ENCODE measurements at regions not wholly inside any gene's neighbourhood (a gene's known extent, or its start where the extent isn't known, plus 50 kb on each side); places are given as distances from the start of the nearest gene placed in this dataset.
"Not testable (repeated sequence)": the region's sequence is repeated elsewhere in the genome, so short reads cannot be mapped to it uniquely, and the experiment has no call there.

DNA sequence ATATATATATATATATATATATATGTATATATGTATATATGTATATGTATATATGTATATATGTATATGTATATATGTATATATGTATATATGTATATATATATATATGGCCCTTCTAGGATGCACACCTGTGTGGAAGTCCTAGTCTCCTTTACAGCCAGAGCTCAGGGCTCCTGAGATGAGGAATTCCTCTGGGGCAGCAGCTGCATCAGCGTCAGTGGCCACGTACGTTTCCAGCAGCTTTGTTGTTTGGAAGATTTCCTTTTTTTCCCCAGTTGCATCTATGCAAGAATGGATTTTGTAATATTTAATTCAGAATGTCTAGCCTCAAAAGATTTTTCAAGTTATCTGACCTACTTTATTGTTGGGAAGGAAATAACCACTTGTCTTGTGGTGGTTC, 68.6 kb downstream of the TNFAIP2 start:
- Histone ChIP-seq H3K79me2 (ENCODE audit: low read length) (no peaks in the 10 kb centered on the region), H3K27ac (ENCODE audit: low read length) (no peak overlapping the region), H3K4me1 (ENCODE audit: insufficient read depth, low read length) (peaks cover 4% of the 10 kb centered on the region; the same call in 1 of the 2 replicates), H3K9me3 (ENCODE audit: low read length) (no peaks in the 10 kb centered on the region), H3K27me3 (ENCODE audit: low read length) (no peaks in the 10 kb centered on the region), H3K4me3 (ENCODE audit: low read length) (no peak overlapping the region), H3K9me2 (replicated peaks; ENCODE audit: low read length) (no peaks in the 10 kb centered on the region), H3K4me2 (ENCODE audit: low read length) (no peak overlapping the region), H3K9ac (ENCODE audit: low read length) (no peak overlapping the region), H3K36me3 (ENCODE audit: low read depth, low read length) (no peaks in the 10 kb centered on the region), H2AFZ (ENCODE audit: low read length) (no peak overlapping the region), H3F3A (ENCODE audit: low read length, unreplicated experiment) (no peaks in the 10 kb centered on the region), H4K20me1 (ENCODE audit: low read length) (no peaks in the 10 kb centered on the region)
- intact Hi-C loops (cut with micrococcal nuclease): no loop called here
- ChIA-PET POLR2A (ENCODE audit: unreplicated experiment) (no interaction called here), CTCF (no interaction called here)
- BruUV-seq (replicated peaks): no TSS peak
- DNase-seq (no peak), ATAC-seq (no peak)
- no peak for TF ChIP-seq EZH2phosphoT487 (IDR thresholded peaks at IDR 0.05; ENCODE audit: borderline replicate concordance, low read length)
- TF ChIP-seq CTCF (conservative IDR thresholded peaks at IDR 0.05; ENCODE audit: low read depth, low read length): no peak
- no peak for TF ChIP-seq EZH2 (IDR thresholded peaks at IDR 0.05; ENCODE audit: low read length, unreplicated experiment)

- Histone ChIP-seq H3F3A (ENCODE audit: low read length, unreplicated experiment) (no peaks in the 10 kb centered on the region), H3K79me2 (ENCODE audit: low read length) (no peaks in the 10 kb centered on the region), H3K9me3 (ENCODE audit: low read length) (no peaks in the 10 kb centered on the region), H3K4me3 (ENCODE audit: low read length) (no peak overlapping the region), H3K36me3 (ENCODE audit: low read depth, low read length) (no peaks in the 10 kb centered on the region), H3K9ac (ENCODE audit: low read length) (no peak overlapping the region), H3K27ac (ENCODE audit: low read length) (no peak overlapping the region), H3K9me2 (replicated peaks; ENCODE audit: low read length) (no peaks in the 10 kb centered on the region), H3K4me2 (ENCODE audit: low read length) (no peak overlapping the region), H4K20me1 (ENCODE audit: low read length) (no peaks in the 10 kb centered on the region), H3K4me1 (ENCODE audit: insufficient read depth, low read length) (peaks cover 4% of the 10 kb centered on the region; the same call in 1 of the 2 replicates), H2AFZ (ENCODE audit: low read length) (no peak overlapping the region), H3K27me3 (ENCODE audit: low read length) (no peaks in the 10 kb centered on the region)
- TF ChIP-seq EZH2phosphoT487 (IDR thresholded peaks at IDR 0.05; ENCODE audit: borderline replicate concordance, low read length): no peak
- TF ChIP-seq EZH2 (IDR thresholded peaks at IDR 0.05; ENCODE audit: low read length, unreplicated experiment): no peak
- TF ChIP-seq CTCF (conservative IDR thresholded peaks at IDR 0.05; ENCODE audit: low read depth, low read length): no peak
- DNase-seq (no peak), ATAC-seq (no peak)
- POLR2A ChIA-PET (ENCODE audit: unreplicated experiment): no interaction called here
- intact Hi-C loops (cut with micrococcal nuclease): no loop called here
- BruUV-seq (replicated peaks): no TSS peak
- CTCF ChIA-PET: no interaction called here
Measured at GRCh38 chr14:103192246-103192840, 69.1 kb downstream of the TNFAIP2 start.

GRCh38 chr14:103192861-103193260, 69.6 kb downstream of the TNFAIP2 start:
- H3K79me2 ChIP-seq (ENCODE audit: low read length); CTCF ChIA-PET; H3K4me2 ChIP-seq (ENCODE audit: low read length); ATAC-seq; H3F3A ChIP-seq (ENCODE audit: low read length, unreplicated experiment); H2AFZ ChIP-seq (ENCODE audit: low read length); POLR2A ChIA-PET (ENCODE audit: unreplicated experiment); H3K27ac ChIP-seq (ENCODE audit: low read length); intact Hi-C loops (cut with micrococcal nuclease); H4K20me1 ChIP-seq (ENCODE audit: low read length); H3K9me3 ChIP-seq (ENCODE audit: low read length); H3K9ac ChIP-seq (ENCODE audit: low read length); H3K4me3 ChIP-seq (ENCODE audit: low read length); H3K4me1 ChIP-seq (ENCODE audit: insufficient read depth, low read length); H3K27me3 ChIP-seq (ENCODE audit: low read length); H3K36me3 ChIP-seq (ENCODE audit: low read depth, low read length); DNase-seq; BruUV-seq (replicated peaks); H3K9me2 ChIP-seq (replicated peaks; ENCODE audit: low read length): not testable (repeated sequence)

DNA sequence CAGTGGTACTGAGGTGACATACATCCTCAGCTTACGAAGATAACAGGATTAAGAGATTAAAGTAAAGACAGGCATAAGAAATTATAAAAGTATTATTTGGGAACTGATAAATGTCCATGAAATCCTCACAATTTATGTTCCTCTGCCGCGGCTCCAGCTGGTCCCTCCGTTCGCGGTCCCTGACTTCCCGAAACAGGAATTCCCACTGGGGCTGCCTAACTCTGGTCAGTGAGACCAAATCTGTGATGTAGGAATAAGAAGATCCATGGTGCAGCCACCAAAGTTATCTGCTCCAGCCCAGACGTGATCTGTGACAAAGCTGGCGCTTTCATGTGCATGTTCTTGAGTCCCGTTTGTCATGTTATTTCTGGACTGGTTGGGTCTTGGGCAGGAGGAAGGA, 70.2 kb downstream of the TNFAIP2 start:
- H3K9me2 ChIP-seq (replicated peaks; ENCODE audit: low read length); H3K4me2 ChIP-seq (ENCODE audit: low read length); POLR2A ChIA-PET (ENCODE audit: unreplicated experiment); H3K36me3 ChIP-seq (ENCODE audit: low read depth, low read length); H4K20me1 ChIP-seq (ENCODE audit: low read length); intact Hi-C loops (cut with micrococcal nuclease); H3F3A ChIP-seq (ENCODE audit: low read length, unreplicated experiment); H3K27me3 ChIP-seq (ENCODE audit: low read length); H3K79me2 ChIP-seq (ENCODE audit: low read length); DNase-seq; H3K4me1 ChIP-seq (ENCODE audit: insufficient read depth, low read length); H3K4me3 ChIP-seq (ENCODE audit: low read length); H3K9me3 ChIP-seq (ENCODE audit: low read length); H3K9ac ChIP-seq (ENCODE audit: low read length); CTCF ChIA-PET; H2AFZ ChIP-seq (ENCODE audit: low read length); H3K27ac ChIP-seq (ENCODE audit: low read length); BruUV-seq (replicated peaks); ATAC-seq: not testable (repeated sequence)

Measured in PC-3 (cell line).